Gastroesophageal sphincter (tissue), 4 donors: ENCODE measurements at regions not wholly inside any gene's neighbourhood (a gene's known extent, or its start where the extent isn't known, plus 50 kb on each side); places are given as distances from the start of the nearest gene placed in this dataset.

Experiments
- ATAC-seq: fragments of 150-250 bp; one replicate; pipeline ENCODE4 v1.9.1; 2016; ENCODE audit warnings: mild to moderate bottlenecking, moderate library complexity
- H3K27ac ChIP-seq, 4 donors: fragments of 200-600 bp; sonication (generic) in 3 of 4; 1 replicate in 3 of 4; 2 replicates in 1 of 4; pipeline ENCODE4 v1.5.1; 2016 to 2019
- H3K27me3 ChIP-seq: fragments of 200-600 bp; sonication (generic); one replicate; pipeline ENCODE4 v1.5.1; 2019
- H3K36me3 ChIP-seq, 2 donors: fragments of 200-600 bp; sonication (generic); one replicate each; pipeline ENCODE4 v1.5.1; 2019; ENCODE audit warnings: control low read depth in 1 of 2
- H3K4me1 ChIP-seq, 3 donors: fragments of 200-600 bp; sonication (generic); 1 replicate in 2 of 3; 2 replicates in 1 of 3; pipeline ENCODE4 v1.5.1; 2016 to 2019; ENCODE audit warnings: control low read depth in 2 of 3
- H3K4me3 ChIP-seq, 2 donors: fragments of 200-600 bp; sonication (generic); one replicate each; pipeline ENCODE4 v1.5.1; 2019; ENCODE audit warnings: mild to moderate bottlenecking in 1 of 2, moderate library complexity in 1 of 2
- H3K9me3 ChIP-seq, 3 donors: fragments of 200-600 bp; sonication (generic); one replicate each; pipeline ENCODE4 v1.5.1; 2017 to 2019; ENCODE audit warnings: control low read depth in 2 of 3
- EP300 ChIP-seq: sonication (generic); formaldehyde crosslinking; IDR thresholded peaks from one replicate; pipeline ENCODE4 v1.6.1; 2017; ENCODE audit warnings: antibody characterized with exemption, mild to moderate bottlenecking
- POLR2A ChIP-seq, 2 donors: fragments of 450-650 bp; IDR thresholded peaks; one replicate each; pipeline ENCODE4 v1.6.1; 2017; ENCODE audit warnings: antibody characterized with exemption in 2 of 2, mild to moderate bottlenecking in 2 of 2, moderate library complexity in 1 of 2
- POLR2AphosphoS5 ChIP-seq: sonication (generic); formaldehyde crosslinking; IDR thresholded peaks from one replicate; pipeline ENCODE4 v1.6.1; 2017; ENCODE audit warnings: antibody characterized with exemption
- WGBS, 2 donors: methylation state at CpG; one replicate each; pipeline ENCODE4 v1.1.5; 2018; ENCODE audit warnings: low coverage in 1 of 2; 5-methylcytosine and 5-hydroxymethylcytosine counted together
- TF ChIP-seq, protein P1 (sequence below), 4 experiments: fragments of 200-600 bp in 2 of 4; fragments of 450-650 bp in 2 of 4; sonication (generic) in 1 of 4; IDR thresholded peaks; one replicate each; pipeline ENCODE4 v1.5.1; 2017 to 2019; ENCODE audit warnings: antibody characterized with exemption in 4 of 4, mild to moderate bottlenecking in 2 of 4, moderate library complexity in 2 of 4

DNA sequence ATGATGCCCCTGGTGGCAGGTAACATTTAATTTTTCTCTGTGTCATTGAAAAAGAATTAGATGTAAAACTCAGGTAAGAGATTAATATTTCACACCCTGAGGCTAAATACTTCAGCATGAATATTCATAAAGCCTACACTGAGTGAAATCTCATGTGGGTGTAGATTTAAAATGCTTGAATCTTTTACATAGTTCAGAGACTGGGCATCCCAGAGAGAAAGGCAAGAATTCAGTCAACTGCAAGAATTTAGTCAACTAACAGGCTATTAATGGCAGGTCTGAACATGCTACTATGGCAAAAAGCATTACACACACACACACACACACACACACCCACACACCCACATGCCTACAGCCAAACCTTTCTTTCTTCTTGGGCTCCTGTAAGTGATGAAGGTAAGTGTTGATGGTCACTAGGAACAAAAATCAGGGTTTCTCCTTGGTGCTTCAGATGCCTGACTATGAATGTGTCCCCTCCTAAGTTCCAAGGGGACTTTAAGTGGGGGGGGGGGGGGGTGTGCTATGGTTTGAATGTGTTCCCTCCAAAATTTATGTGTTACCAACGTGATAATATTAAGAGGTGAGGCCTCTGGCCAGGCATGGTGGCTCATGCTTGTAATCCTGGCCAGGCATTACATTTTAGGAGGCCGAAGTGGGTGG lies 63.7 kb upstream of the PSMD7 start:
- Histone ChIP-seq H3K27me3 (no peaks in the 10 kb centered on the region), H3K27ac (no peak overlapping the region), H3K4me1 (no peaks in the 10 kb centered on the region), H3K9me3 (no peaks in the 10 kb centered on the region), H3K4me3 (no peak overlapping the region), H3K36me3 (no peaks in the 10 kb centered on the region)
- ATAC-seq = no peak
- 45 to 67% methylated on average over 1 of the region's 2 CpGs for WGBS, 2 donors
- no peak for TF ChIP-seq EP300
- no peak for TF ChIP-seq POLR2AphosphoS5
- no peak for TF ChIP-seq POLR2A (IDR thresholded peaks at IDR 0.05)
- TF ChIP-seq, protein P1, sequence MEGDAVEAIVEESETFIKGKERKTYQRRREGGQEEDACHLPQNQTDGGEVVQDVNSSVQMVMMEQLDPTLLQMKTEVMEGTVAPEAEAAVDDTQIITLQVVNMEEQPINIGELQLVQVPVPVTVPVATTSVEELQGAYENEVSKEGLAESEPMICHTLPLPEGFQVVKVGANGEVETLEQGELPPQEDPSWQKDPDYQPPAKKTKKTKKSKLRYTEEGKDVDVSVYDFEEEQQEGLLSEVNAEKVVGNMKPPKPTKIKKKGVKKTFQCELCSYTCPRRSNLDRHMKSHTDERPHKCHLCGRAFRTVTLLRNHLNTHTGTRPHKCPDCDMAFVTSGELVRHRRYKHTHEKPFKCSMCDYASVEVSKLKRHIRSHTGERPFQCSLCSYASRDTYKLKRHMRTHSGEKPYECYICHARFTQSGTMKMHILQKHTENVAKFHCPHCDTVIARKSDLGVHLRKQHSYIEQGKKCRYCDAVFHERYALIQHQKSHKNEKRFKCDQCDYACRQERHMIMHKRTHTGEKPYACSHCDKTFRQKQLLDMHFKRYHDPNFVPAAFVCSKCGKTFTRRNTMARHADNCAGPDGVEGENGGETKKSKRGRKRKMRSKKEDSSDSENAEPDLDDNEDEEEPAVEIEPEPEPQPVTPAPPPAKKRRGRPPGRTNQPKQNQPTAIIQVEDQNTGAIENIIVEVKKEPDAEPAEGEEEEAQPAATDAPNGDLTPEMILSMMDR (IDR thresholded peaks at IDR 0.05) = no peak

DNA sequence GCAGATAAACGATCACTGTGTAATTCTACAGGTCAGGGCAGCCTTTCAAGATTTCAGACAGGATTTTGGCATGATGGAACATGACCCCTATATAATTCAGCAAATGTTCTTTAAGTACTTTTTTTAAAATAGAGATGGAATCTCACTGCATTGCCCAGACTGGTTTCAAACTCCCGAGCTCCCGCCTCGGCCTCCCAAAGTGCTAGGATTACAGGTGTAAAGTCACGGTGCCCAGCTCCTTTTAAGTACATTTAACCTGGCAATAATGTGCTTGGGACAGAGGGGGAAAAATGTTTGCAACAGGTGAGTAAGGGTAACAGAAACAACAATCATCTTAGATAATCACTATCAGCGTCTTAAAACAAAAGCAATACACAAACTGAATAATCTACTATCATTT lies 66.5 kb upstream of the PSMD7 start:
- no peaks in the 10 kb centered on the region for H3K36me3 ChIP-seq
- no peak overlapping the region for H3K4me3 ChIP-seq
- TF ChIP-seq POLR2A (IDR thresholded peaks at IDR 0.05) (no peak), EP300 (no peak), POLR2AphosphoS5 (no peak)
- TF ChIP-seq, protein P1 (IDR thresholded peaks at IDR 0.05) = no peak
- peaks cover 0 to 5% (median 0%) of the 10 kb centered on the region in 3 donors for H3K4me1 ChIP-seq
- ATAC-seq = no peak
- WGBS, 2 donors = 81 to 84% methylated on average over 6 of the region's 6 CpGs
- H3K9me3 ChIP-seq = no peaks in the 10 kb centered on the region
- H3K27ac ChIP-seq = no peak overlapping the region
- no peaks in the 10 kb centered on the region for H3K27me3 ChIP-seq

DNA sequence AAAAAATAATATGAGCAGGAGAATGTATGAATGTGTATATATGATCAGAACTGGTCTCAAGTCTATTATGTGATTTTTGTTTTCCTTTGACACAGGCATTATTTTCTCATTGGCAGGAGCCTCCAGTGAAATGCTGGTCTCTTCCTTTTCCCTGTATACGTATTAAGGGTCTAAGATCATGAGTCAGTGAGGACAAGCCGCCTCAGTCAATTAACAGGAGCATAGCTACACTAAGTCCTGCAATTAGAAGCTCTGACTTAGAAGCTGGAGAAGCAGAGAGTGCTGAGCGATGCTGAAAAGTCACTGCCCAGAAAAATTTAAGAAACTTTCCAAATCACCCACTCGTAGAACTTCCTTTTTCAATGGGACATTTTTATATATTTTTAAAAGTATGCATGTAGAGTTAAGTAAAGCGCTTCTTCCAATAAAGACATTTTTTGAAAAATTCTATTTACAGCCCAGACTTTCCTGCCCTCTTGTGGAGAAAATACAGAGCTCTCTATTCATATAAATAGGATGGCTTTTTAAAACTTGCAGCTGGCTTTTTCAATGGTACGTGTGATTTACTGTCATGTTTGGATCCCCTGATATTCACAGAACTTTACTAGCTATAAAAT lies 70.2 kb upstream of the PSMD7 start:
- Histone ChIP-seq H3K27me3 (no peaks in the 10 kb centered on the region), H3K4me1 (peaks cover 0 to 5% (median 0%) of the 10 kb centered on the region in 3 donors), H3K36me3 (no peaks in the 10 kb centered on the region), H3K27ac (no peak overlapping the region), H3K9me3 (no peaks in the 10 kb centered on the region), H3K4me3 (no peak overlapping the region)
- TF ChIP-seq EP300 = no peak
- TF ChIP-seq, protein P1 (IDR thresholded peaks at IDR 0.05) = peak; percentile 7 to 69 (median 36)
- 8 to 40% methylated on average over 4 to 6 of the region's 6 CpGs for WGBS, 2 donors
- no peak for ATAC-seq

DNA sequence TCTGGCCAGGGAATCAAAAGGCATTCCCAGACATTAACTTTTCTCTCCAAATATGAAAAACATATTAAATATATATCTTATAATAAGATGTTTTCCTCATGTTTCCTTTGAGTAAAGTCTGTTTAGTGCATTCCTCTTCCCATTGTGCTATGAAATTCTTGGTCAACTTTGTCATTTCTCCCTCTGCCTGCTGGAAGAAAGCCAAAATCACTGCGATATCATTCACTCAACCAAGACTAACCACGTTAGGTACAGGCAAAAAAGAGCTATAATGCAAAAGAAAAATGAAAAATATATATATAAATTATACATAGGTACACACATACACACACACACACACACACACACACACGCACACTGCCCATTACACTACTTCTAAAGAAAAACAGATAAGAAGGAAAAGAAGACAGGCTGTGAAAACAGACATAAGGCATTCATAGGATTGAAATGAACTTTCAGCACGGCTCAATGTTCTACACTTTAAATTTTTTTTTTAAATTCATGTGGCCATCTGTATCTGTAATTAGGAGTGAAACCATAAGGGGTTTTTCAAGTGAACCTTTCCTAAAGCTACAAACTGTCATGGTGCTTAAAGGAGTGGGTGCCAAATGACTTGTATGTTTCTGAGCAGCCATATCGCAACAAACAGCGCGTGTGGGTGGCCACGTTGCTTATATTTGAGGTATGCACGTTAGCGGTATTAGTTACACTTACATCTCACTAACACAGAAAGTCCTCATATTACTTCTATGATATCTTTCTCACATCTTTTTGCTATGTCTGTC lies 71.6 kb upstream of the PSMD7 start:
- no peak for ATAC-seq
- TF ChIP-seq EP300 = no peak
- TF ChIP-seq POLR2AphosphoS5 = no peak
- TF ChIP-seq, protein P1 (IDR thresholded peaks at IDR 0.05) = no peak
- TF ChIP-seq POLR2A (IDR thresholded peaks at IDR 0.05) = no peak
- no peak overlapping the region for H3K27ac ChIP-seq
- WGBS, 2 donors = 42 to 59% methylated on average over 9 to 10 of the region's 10 CpGs
- H3K27me3 ChIP-seq = no peaks in the 10 kb centered on the region
- H3K9me3 ChIP-seq = no peaks in the 10 kb centered on the region
- H3K4me3 ChIP-seq = no peak overlapping the region
- no peaks in the 10 kb centered on the region for H3K36me3 ChIP-seq
- peaks cover 0 to 5% (median 0%) of the 10 kb centered on the region in 3 donors for H3K4me1 ChIP-seq
